ENCODE measurements at regions not wholly inside any gene's neighbourhood (a gene's known extent, or its start where the extent isn't known, plus 50 kb on each side); places are given as distances from the start of the nearest gene placed in this dataset.
"Not testable (repeated sequence)": the region's sequence is repeated elsewhere in the genome, so short reads cannot be mapped to it uniquely, and the experiment has no call there.

GRCh38 chr7:116367171-116367813, 132.2 kb upstream of the CAV2 start:
- no peak for DNase-seq (ENCODE audit: extremely low read depth in 1 of 11, low read depth in 9 of 11, low spot score in 4 of 11)

- no peak for DNase-seq (ENCODE audit: extremely low read depth in 1 of 11, low read depth in 9 of 11, low spot score in 4 of 11)
Measured at GRCh38 chr7:116368965-116369364, 130.6 kb upstream of the CAV2 start.

GRCh38 chr7:116371536-116371935, 128.0 kb upstream of the CAV2 start:
- DNase-seq (ENCODE audit: extremely low read depth in 1 of 11, low read depth in 9 of 11, low spot score in 4 of 11) = not testable (repeated sequence)

DNA sequence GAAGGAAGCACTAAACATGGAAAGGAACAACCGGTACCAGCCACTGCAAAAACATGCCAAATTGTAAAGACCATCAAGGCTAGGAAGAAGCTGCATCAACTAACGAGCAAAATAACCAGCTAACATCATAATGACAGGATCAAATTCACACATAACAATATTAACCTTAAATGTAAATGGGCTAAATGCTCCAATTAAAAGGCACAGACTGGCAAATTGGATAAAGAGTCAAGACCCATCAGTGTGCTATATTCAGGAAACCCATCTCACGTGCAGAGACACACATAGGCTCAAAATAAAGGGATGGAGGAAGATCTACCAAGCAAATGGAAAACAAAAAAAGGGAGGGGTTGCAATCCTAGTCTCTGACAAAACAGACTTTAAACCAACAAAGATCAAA, 126.3 kb upstream of the CAV2 start:
- DNase-seq (ENCODE audit: extremely low read depth in 1 of 11, low read depth in 9 of 11, low spot score in 4 of 11) = not testable (repeated sequence)

DNA sequence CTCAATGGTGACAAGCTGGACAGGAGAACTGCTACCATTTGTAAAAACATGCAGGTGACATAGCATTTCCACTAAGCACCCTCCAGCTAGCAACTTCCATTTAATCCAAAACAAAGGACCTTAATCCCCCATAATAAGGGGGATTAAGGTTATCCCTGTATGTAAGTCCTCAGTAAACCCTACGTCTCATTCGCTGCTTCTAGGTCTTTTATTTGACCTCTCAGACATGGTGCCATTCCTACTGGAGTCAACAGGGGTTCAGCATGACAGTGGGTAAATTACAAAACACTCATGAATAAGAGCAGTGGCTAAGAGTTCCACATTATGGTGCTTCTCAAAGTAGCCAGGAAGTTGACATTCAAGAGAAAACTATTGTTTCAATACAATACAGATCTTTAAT, 121.8 kb upstream of the CAV2 start:
- no peak for DNase-seq (ENCODE audit: extremely low read depth in 1 of 11, low read depth in 9 of 11, low spot score in 4 of 11)

DNA sequence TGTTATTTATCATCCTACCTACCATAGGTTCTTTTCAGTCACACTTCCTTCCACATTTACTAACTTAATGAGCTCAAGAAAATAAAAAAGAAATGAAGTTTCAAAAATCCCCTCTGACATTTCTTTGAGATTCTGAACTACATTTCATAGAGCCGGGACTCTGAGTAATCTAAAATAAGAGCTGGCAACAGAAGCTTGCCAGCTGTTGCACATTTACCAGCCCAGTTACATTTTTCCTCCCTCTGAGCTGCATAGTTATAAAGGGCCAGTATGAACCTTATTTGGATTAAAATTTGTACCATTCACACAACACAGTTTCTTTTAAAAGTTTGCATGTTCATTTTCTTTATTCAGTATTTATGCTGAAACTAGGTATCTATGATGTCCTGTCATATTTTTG, 119.5 kb upstream of the CAV2 start:
- no peak for DNase-seq (ENCODE audit: extremely low read depth in 1 of 11, low read depth in 9 of 11, low spot score in 4 of 11)

DNA sequence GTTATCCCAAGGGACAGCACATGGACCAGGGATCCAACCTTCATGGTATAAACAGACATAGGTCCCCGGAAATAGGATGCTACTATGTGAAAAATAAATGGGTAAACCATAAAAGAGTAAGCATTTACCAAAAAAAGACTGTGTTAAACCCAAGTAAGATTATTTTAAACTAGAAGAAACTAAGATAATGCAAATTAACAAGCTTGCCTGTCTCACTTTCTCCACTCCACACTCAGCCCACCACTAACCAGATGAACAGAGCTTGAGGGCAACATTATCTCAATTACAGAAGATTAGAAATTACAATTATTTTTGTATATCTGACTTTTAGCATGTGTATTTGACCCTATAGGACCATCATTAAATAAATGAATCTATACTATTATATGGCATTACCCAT, 117.2 kb upstream of the CAV2 start:
- DNase-seq (ENCODE audit: extremely low read depth in 1 of 11, low read depth in 9 of 11, low spot score in 4 of 11) = no peak

- DNase-seq (ENCODE audit: extremely low read depth in 1 of 11, low read depth in 9 of 11, low spot score in 4 of 11) = no peak
Measured at GRCh38 chr7:116384936-116385635, 114.5 kb upstream of the CAV2 start.

- DNase-seq (ENCODE audit: extremely low read depth in 1 of 11, low read depth in 9 of 11, low spot score in 4 of 11) = no peak
Measured at GRCh38 chr7:116386674-116387073, 112.9 kb upstream of the CAV2 start.

- no peak for DNase-seq (ENCODE audit: extremely low read depth in 1 of 11, low read depth in 9 of 11, low spot score in 4 of 11)
Measured at GRCh38 chr7:116390363-116390762, 109.2 kb upstream of the CAV2 start.

DNA sequence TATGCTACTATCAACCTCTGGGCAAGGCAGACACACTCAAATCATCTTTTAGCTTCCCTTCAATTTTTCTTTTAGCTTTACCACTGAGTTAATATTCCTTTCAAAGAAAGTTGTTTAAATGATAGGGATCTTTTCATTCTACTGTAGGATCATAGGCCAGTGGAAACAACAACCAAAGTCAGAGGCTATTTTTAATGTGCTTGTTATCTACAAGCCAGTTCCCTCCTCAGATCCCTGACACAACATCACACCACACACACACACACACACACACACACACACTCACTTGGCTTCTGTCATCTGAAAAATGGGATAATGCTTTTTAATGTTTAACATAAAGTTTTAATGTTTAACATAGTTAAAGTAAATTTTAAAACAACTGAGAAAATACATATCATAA, 106.7 kb upstream of the CAV2 start:
- DNase-seq (ENCODE audit: extremely low read depth in 1 of 11, low read depth in 9 of 11, low spot score in 4 of 11) = no peak

DNA sequence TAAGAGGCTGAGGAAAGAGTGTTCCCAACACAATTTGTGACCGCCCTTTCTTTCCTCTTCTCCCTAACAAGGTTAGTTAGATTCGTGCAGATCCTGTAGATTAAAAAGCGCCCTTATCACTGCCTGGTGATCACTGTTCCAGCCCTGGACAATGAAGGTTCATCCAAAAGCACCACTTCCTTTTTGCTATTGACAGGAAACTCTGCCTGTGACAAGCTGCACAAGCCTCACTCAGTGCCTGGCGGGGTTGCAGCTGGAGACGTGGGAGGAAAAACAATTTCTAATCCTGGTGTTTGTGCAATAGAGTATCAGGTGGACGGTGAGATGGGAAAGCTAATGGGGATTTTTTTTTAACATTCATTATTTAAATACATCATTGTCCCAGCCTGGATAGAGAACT, 105.9 kb upstream of the CAV2 start:
- DNase-seq (ENCODE audit: extremely low read depth in 1 of 11, low read depth in 9 of 11, low spot score in 4 of 11) = peak in 8 of 11 donors; percentile 3 to 38 (median 10)

DNA sequence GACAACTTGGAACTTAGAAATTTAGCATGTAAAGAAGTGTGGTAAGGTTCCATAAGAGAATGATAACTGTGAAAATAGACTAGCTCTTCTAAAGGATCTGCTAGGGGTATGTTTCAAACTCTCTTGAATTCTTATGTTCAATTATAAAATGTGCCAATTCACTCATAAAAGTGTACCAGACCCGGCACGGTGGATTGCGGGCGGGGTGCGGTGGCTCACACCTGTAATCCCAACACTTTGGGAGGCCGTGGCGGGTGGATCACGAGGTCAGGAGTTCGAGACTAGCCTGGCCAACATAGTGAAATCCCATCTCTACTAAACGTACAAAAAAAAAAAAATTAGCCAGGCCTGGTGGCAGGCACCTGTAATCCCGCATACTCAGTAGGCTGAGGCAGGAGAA, 105.4 kb upstream of the CAV2 start:
- no peak for DNase-seq (ENCODE audit: extremely low read depth in 1 of 11, low read depth in 9 of 11, low spot score in 4 of 11)

DNA sequence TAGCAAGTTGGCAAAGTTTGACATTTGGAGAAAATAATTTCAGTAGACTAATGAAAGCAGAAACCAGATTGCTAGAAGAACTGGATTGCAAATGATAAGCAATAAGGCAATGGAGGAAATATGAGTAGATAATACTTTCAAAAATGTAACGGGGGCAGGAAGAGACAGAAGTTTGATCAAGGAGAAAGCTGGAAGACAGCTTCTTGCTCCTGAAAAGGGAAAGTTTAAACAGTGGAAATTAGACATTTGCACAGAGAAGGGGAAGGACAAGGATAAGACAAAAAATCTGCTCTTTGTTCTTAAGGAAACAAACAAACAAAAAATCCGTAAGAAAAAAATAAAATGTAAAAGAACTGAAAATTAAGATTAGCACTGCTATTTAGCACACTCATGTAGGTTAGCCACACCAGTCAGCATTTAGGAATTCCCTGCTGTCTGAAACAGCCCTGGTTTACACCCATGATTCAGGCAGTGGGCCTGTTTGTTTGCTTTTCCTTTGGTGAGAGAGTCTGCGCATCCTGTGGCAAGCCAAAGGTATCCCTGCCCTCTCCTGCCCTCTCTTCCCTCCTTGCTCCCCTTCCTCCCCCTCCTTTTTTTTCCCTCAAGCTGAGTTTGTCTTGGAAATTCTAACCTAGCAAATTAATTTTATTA, 104.3 kb upstream of the CAV2 start:
- no peak for DNase-seq (ENCODE audit: extremely low read depth in 1 of 11, low read depth in 9 of 11, low spot score in 4 of 11)

GRCh38 chr7:116398672-116399071, 100.9 kb upstream of the CAV2 start:
- no peak for DNase-seq (ENCODE audit: extremely low read depth in 1 of 11, low read depth in 9 of 11, low spot score in 4 of 11)

GRCh38 chr7:116399819-116400218, 99.7 kb upstream of the CAV2 start:
- DNase-seq (ENCODE audit: extremely low read depth in 1 of 11, low read depth in 9 of 11, low spot score in 4 of 11) = no peak

DNA sequence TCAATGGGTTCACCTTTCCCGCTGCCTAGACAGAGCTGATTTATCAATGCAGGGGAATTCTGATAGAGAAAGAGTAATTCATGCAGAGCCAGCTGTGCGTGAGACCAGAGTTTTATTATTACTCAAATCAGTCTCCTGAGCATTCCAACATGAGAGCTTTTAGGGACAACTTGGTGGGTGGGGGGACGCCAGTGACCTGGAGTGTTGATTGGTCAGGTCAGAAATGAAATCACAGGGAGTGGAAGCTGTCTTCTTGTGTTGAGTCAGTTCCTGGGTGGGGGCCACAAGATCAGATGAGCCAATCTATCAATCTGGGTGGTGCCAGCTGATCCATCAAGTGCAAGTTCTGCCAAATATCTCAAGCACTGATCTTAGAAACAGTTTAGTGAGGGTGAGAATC, 99.0 kb upstream of the CAV2 start:
- DNase-seq (ENCODE audit: extremely low read depth in 1 of 11, low read depth in 9 of 11, low spot score in 4 of 11) = no peak

DNA sequence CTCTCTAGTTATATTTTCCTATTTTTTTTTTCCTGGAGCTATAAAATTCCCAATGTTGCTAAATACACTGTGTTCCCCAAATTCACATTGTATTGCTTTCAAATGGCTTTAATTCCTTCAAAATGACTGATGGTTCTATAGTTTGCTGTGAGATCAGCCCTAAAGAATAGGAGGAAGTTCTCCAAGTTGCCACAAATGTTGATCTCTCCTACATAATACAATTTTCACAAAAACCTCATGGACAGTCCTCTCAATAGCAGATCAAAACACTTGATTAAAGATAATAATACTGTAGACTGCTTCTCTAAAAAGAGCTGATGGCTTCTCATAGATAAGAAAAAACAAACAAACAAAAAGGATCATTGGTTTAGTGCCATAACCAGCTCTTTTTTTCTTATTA, 97.8 kb upstream of the CAV2 start:
- no peak for DNase-seq (ENCODE audit: extremely low read depth in 1 of 11, low read depth in 9 of 11, low spot score in 4 of 11)

DNA sequence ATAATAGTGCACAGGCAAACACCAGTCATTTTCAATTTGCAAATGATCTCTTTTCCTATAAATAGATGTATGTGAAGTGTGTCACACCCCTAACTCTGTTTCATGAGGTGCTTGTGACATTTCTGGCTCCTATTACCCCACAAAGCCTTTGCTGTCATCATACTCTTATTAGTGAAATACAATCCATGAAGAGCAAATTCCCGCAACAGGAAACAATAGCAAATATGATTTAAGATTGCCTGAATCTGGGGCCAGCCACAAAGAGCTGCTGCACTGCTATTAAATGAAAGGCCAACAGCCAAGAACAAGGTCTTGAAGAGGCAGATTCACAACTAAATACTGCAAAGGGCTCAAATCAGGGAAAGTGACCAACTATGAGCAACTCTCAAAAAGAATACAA, 96.3 kb upstream of the CAV2 start:
- DNase-seq (ENCODE audit: extremely low read depth in 1 of 11, low read depth in 9 of 11, low spot score in 4 of 11) = no peak

GRCh38 chr7:116404389-116404788, 95.1 kb upstream of the CAV2 start:
- no peak for DNase-seq (ENCODE audit: extremely low read depth in 1 of 11, low read depth in 9 of 11, low spot score in 4 of 11)

DNA sequence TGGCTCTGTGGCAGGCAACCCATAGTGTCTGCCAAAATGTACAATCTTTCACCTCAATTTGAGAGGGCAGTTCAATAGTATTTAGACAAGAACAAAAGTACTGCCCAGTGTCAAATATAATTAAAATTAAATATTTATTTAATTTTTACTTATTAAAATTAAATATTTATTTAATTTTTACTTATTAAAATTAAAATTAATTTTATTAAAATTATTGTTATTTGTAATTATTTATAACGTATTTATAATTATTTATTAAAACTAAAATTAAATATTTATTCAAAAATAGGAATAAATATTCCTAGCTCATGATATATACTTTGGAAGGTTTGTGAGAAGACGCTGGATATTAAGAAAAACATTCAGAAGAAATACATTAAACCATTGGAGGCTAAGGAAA, 93.7 kb upstream of the CAV2 start:
- no peak for DNase-seq (ENCODE audit: extremely low read depth in 1 of 11, low read depth in 9 of 11, low spot score in 4 of 11)

All from renal cortex interstitium (tissue), 11 donors.